HT-29 (cell line): ENCODE measurements at regions not wholly inside any gene's neighbourhood (a gene's known extent, or its start where the extent isn't known, plus 50 kb on each side); places are given as distances from the start of the nearest gene placed in this dataset.
"Not testable (repeated sequence)": the region's sequence is repeated elsewhere in the genome, so short reads cannot be mapped to it uniquely, and the experiment has no call there.

Experiments
- DNase-seq: peaks from one replicate; pipeline ENCODE4 v3.0.0-alpha.2; 2015; ENCODE audit warnings: low spot score

- DNase-seq, result no peak
These were observed 191.7 kb upstream of the ZC3H15 start for GRCh38 chr2:186294248-186294888.

DNA sequence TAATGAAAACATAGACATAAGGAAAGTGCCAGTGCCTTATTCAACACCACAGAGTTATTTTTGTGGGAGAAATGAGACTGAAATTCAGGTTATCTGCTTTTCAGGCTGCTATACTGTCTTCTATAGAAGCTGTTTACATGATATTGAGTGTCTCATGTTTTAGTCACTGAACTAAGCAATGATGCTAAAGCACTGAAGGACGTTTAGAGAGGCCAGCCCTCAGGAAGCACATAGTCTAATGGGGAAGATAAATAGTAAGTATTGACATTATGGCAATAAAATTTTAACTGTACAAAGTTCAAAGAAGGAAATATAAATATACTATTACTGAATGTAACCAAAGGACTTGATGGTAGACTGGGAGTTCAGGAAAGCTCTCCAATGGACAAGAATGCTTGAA is 186.4 kb upstream of the ZC3H15 start:
- no peak for DNase-seq

- no peak for DNase-seq
These were observed 183.8 kb upstream of the ZC3H15 start for GRCh38 chr2:186302263-186302662.

DNA sequence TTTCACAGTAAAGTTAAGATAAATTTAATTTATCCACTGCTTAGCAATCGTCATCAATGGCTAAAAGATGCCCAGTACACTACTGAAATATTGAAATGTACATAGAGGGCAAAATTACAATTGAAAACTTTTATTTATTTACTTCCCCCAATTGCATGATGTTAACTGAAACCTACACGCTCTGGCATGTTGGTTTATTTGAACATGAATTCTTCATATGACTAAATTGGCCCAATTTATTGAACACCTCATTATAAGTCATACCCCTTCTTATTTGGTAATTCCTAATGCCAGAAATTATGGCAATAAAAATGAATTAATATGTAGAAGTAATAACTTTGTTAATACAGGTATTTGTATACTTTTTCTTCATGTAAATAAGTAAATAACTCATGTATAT is 183.0 kb upstream of the ZC3H15 start:
- DNase-seq, result no peak

GRCh38 chr2:186304064-186304463 is 182.0 kb upstream of the ZC3H15 start:
- DNase-seq, result no peak

- no peak for DNase-seq
These were observed 179.3 kb upstream of the ZC3H15 start for GRCh38 chr2:186306754-186307153.

GRCh38 chr2:186307871-186308270 is 178.2 kb upstream of the ZC3H15 start:
- peak; percentile 14 for DNase-seq

GRCh38 chr2:186308347-186308746 is 177.7 kb upstream of the ZC3H15 start:
- DNase-seq, result no peak

DNA sequence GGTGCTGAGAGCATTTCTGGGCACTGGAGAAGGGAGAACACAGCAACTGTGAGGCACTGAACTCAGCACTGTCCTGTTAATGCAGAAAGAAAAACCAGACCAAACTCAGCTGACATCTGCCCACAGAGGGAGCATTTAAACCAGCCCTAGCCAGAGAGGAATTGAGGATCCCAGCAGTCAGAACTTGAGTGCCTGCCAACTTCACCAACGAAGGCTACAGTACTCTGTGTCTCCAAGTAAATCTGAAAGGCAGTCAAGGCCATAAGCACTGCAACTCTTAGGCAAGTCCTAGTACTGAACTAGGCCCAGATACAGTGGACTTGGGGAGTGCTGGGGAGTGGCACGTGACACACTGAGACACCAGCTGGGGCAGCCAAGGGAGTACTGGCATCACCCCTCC is 176.2 kb upstream of the ZC3H15 start:
- DNase-seq, result no peak

GRCh38 chr2:186319105-186319504 is 167.0 kb upstream of the ZC3H15 start:
- DNase-seq, result no peak

DNA sequence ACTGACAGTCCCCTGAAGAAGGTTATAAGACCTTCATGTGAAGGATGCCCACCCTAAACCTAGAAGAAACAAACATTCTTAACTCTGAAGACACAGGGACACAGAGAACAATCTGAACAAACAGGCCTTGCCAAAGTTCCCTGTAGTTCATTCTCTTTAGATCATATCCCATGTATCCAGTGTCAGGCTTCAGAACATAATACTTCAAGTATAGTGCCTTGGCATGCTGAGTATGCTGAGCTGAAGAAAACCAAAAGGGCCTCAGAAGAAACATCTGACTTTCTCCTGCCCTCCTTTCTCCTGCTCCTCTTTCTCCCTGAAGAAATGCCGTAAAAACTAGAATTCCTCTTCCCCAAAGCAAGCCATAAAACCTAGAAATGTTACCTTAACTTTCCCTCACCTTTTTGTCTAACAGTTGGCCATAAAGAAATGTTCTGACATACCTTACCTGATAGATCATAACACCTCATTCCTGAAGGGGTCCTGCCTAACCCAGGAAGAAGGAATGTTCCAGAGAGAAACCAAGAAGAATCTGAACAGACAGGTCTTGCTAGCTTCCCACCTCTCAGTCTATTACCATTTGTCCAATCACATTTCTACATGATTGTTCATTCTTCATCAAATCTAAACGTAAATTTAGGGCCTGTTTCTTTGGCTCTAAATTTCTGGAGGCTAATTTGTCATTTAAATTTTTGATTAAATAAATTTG is 160.1 kb upstream of the ZC3H15 start:
- peak; percentile 52 for DNase-seq

GRCh38 chr2:186327251-186327868 is 158.7 kb upstream of the ZC3H15 start:
- no peak for DNase-seq

DNA sequence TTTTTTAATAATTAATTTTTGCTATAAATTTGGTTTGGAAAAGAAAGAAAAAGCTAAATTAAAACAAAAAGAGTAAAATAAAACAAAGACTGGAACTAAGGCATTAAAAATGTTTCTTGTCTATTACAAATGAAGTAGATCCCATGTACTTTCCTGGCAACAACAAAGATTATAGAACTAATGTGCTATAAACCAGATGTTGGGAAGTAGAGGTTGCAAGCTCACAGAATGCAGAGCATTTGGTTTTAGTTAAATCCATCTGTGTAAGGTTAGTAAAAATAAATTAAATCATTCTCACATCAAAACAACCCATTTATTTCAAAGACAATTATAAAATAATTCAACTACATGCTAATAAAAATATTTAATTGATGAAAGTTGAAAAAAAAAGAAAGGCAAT is 157.2 kb upstream of the ZC3H15 start:
- DNase-seq, result no peak

DNA sequence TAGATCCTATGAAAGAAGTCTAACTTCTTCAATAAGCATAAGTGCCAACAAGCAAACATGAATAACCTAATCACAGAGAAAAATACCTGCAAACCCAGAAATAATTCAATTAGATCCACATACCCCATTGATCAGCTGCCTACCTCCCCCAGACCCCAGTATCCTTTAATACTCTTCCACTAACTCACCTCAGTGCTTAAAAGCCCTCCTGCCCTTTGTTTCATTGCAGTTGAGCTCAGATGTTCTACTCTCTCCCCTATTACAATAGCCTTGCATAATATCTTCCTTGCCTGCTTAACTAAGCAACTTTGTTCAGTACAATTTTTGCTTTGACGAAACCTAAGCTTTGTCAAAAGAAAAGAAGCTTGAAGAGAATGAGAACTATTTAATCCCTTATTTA is 156.0 kb upstream of the ZC3H15 start:
- DNase-seq, result no peak

- DNase-seq, result no peak
These were observed 146.3 kb upstream of the ZC3H15 start for GRCh38 chr2:186339716-186340115.

DNA sequence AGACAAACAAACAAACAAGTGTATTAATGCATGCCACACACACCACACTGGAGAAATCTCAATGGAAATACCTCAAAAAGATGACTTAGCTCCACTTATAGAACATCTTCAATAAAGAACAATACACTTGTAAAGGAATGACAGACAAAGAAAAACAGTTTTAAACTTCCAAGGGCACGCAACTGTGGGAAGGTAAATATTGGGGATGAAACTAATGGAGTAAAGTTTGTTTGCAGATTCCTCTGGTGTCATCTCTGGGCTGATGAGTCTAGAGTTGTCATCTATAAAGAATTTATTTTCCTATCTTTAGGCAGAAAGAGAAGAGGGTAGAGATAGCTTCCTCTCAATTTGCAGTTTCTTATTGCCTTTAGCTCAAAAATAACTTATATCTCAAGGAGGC is 144.0 kb upstream of the ZC3H15 start:
- DNase-seq, result no peak

GRCh38 chr2:186345745-186346144 is 140.3 kb upstream of the ZC3H15 start:
- no peak for DNase-seq

DNA sequence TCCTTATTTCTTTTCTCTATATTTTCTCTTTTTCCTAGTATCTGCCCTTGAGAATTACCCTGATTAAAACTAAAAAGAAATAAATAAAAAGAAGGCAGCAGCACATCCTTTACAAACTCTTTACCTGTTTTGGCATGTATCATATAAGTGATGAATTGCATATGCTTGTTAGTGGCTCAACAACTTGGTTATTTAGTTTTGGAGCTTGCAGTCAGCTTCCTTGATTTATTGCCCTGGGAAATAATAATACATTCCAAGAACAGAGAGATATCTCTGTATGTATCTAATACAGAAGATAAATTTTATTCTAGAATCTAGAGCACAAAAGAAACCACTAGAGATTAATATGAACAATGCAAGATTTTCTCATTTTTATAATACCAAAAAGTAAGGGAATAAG is 139.8 kb upstream of the ZC3H15 start:
- no peak for DNase-seq

- no peak for DNase-seq
These were observed 138.6 kb upstream of the ZC3H15 start for GRCh38 chr2:186347472-186347871.

DNA sequence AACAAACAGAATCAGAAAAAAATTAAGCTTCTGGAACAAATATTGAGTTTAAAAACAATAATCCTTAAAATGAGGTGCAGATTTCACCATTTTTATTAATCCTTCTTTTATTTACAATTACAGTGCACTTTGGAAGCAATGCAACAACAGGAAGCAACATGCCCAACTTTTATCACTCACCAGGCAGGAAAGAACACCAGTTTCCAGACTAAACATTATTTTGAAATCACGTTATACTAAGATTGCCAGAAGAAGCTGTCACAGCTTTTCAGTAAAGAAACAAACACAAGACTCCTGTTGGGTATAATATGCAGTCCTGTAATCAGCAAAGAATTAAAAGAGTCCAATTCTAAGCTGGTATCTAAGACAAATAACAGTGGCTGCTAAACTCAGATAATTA is 137.9 kb upstream of the ZC3H15 start:
- DNase-seq, result no peak

GRCh38 chr2:186349508-186349907 is 136.6 kb upstream of the ZC3H15 start:
- peak; percentile 62 for DNase-seq

DNA sequence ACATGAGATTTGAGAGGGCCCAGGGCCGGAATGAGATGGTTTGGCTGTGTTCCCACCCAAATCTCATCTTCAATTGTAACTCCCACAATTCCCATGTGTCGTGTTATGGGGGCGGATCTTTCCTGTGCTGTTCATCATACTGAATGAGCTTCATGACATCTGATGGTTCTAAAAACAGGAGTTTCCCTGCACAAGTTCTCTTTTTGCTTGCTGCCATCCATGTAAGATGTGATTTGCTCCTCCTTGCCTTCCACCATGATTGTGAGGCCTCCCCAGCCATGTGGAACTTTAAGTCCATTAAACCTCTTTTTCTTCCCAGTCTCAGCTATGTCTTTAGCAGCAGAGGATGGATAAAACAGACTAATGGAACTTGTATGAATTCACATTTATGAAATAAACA is 131.9 kb upstream of the ZC3H15 start:
- DNase-seq, result not testable (repeated sequence)

DNA sequence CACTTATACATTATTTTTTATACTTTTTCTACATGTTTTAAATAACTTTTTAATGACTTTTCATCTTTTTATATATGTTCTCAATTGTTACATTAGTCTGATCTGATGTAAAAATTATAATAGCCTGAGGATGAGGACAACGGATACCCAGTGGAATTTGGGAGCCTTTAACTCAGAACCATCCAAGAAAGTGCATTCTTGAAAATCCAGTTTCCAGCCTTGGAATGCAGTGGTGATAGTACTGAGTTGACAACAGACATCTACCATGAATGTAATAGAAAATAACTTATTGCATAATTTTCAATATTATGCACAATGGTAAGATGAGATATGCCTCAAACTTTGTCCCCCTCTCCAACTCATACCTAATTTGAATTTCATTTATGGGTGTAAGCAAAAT is 120.7 kb upstream of the ZC3H15 start:
- DNase-seq, result no peak
